SK-N-SH (cell line): ENCODE measurements at regions not wholly inside any gene's neighbourhood (a gene's known extent, or its start where the extent isn't known, plus 50 kb on each side); places are given as distances from the start of the nearest gene placed in this dataset.

Source experiments
- CTCF ChIA-PET: fragments of 300-600, 350-600 bp; formaldehyde crosslinking; extraction: SDS; loops from one replicate; lab custom pipeline; 2021; lab: Yijun Ruan, JAX
- POLR2A ChIA-PET: fragments of 350-600 bp; sonication (Branson Sonifier 250); formaldehyde crosslinking; extraction: SDS; loops from one replicate; lab custom pipeline; 2020; ENCODE audit warnings: antibody characterized with exemption, inconsistent platforms; lab: Yijun Ruan, JAX
- DNase-seq: peaks from one replicate; pipeline ENCODE4 v3.0.0; 2012
- H2AFZ ChIP-seq: fragments of 200-600 bp; sonication (generic); 2 replicates; pipeline ENCODE4 v1.8.1; 2016; ENCODE audit warnings: antibody characterized with exemption, mild to moderate bottlenecking, low read depth
- H3F3A ChIP-seq: fragments of 200-600 bp; sonication (generic); replicated peaks from 2 replicates; pipeline ENCODE3; 2016; ENCODE audit warnings: antibody characterized with exemption, mild to moderate bottlenecking; ENCODE audit not compliant: insufficient read depth
- H3K27ac ChIP-seq, 2 experiments: fragments of 200-500 bp in 1 of 2; fragments of 200-600 bp in 1 of 2; sonication (Bioruptor generic) in 1 of 2; sonication (generic), shearing (Covaris generic) in 1 of 2; 2 replicates each; pipeline versions ENCODE4 v1.5.1 to v1.6.1; 2014 to 2016; ENCODE audit warnings: low read depth in 2 of 2, inconsistent platforms in 1 of 2, low read length in 1 of 2, mild to moderate bottlenecking in 1 of 2, mixed read lengths in 1 of 2
- H3K27me3 ChIP-seq: fragments of 200-600 bp; sonication (generic), shearing (Covaris generic); 2 replicates; pipeline ENCODE4 v1.6.1; 2016; ENCODE audit warnings: mixed run types; ENCODE audit not compliant: insufficient read depth
- H3K36me3 ChIP-seq, 2 experiments: fragments of 200-500 bp in 1 of 2; fragments of 200-600 bp in 1 of 2; sonication (Bioruptor generic) in 1 of 2; sonication (generic) in 1 of 2; replicated peaks in 1 of 2; 2 replicates each; pipeline versions ENCODE3 to v1.5.1; 2014 to 2016; ENCODE audit warnings: low read length in 1 of 2, mild to moderate bottlenecking in 1 of 2; ENCODE audit not compliant: insufficient read depth in 2 of 2, control insufficient read depth in 1 of 2
- H3K4me1 ChIP-seq, 2 experiments: fragments of 200-500 bp in 1 of 2; fragments of 200-600 bp in 1 of 2; sonication (Bioruptor generic) in 1 of 2; sonication (generic), shearing (Covaris generic) in 1 of 2; 2 replicates each; pipeline versions ENCODE4 v1.5.1 to v1.6.1; 2014 to 2016; ENCODE audit warnings: low read depth in 1 of 2, low read length in 1 of 2, mixed run types in 1 of 2; ENCODE audit not compliant: insufficient read depth in 2 of 2, control insufficient read depth in 1 of 2
- H3K4me2 ChIP-seq: fragments of 200-600 bp; sonication (generic), shearing (Covaris generic); 2 replicates; pipeline ENCODE4 v1.6.1; 2017; ENCODE audit warnings: mixed run types
- H3K4me3 ChIP-seq, 2 experiments: fragments of 200-500 bp in 1 of 2; fragments of 200-600 bp in 1 of 2; sonication (Bioruptor generic) in 1 of 2; sonication (generic), shearing (Covaris generic) in 1 of 2; 2 replicates each; pipeline versions ENCODE4 v1.5.1 to v1.8.1; 2014 to 2016; ENCODE audit warnings: low read depth in 2 of 2, inconsistent platforms in 1 of 2, low read length in 1 of 2, mild to moderate bottlenecking in 1 of 2, mixed read lengths in 1 of 2, moderate library complexity in 1 of 2
- H3K79me2 ChIP-seq: fragments of 200-600 bp; sonication (generic); 2 replicates; pipeline ENCODE4 v1.8.1; 2017; ENCODE audit warnings: mild to moderate bottlenecking; ENCODE audit not compliant: insufficient read depth
- H3K9ac ChIP-seq: fragments of 200-600 bp; sonication (generic); 2 replicates; pipeline ENCODE4 v1.6.1; 2017; ENCODE audit warnings: mixed run types
- H3K9me2 ChIP-seq: fragments of 200-600 bp; sonication (generic); 2 replicates; pipeline ENCODE4 v1.6.1; 2017; ENCODE audit warnings: mixed run types
- H3K9me3 ChIP-seq: fragments of 200-600 bp; sonication (generic); 2 replicates; pipeline ENCODE4 v1.6.1; 2017; ENCODE audit warnings: mixed run types, mild to moderate bottlenecking, moderate library complexity
- H4K20me1 ChIP-seq: fragments of 200-600 bp; sonication (generic); 2 replicates; pipeline ENCODE4 v1.6.1; 2017; ENCODE audit warnings: mild to moderate bottlenecking, mixed run types; ENCODE audit not compliant: insufficient read depth
- ELF1 ChIP-seq: IDR thresholded peaks from 2 replicates; pipeline ENCODE4 v1.4.0; 2012
- EP300 ChIP-seq, 2 experiments: IDR thresholded peaks; 2 replicates each; pipeline versions ENCODE4 v1.4.0 to v1.6.1; 2012; ENCODE audit warnings: borderline replicate concordance in 1 of 2, low read depth in 1 of 2, low read length in 1 of 2
- FOXJ3 ChIP-seq: sonication (generic); formaldehyde crosslinking; IDR thresholded peaks from 2 replicates; pipeline ENCODE4 v1.5.1; 2020; ENCODE audit warnings: mild to moderate bottlenecking, missing genetic modification reagents
- FOXM1 ChIP-seq: IDR thresholded peaks from 2 replicates; pipeline ENCODE4 v1.4.0; 2012; ENCODE audit warnings: low read depth, mild to moderate bottlenecking
- GABPA ChIP-seq: IDR thresholded peaks from 2 replicates; pipeline ENCODE4 v1.4.0; 2012; ENCODE audit warnings: low read depth, mild to moderate bottlenecking
- GATA2 ChIP-seq: sonication (generic); formaldehyde crosslinking; IDR thresholded peaks from 2 replicates; pipeline ENCODE4 v1.5.0; 2020; ENCODE audit warnings: mild to moderate bottlenecking, missing genetic modification reagents
- MEF2A ChIP-seq: IDR thresholded peaks from 2 replicates; pipeline ENCODE4 v1.4.0; 2012; ENCODE audit warnings: low read depth, borderline replicate concordance
- MXI1 ChIP-seq: IDR thresholded peaks from 2 replicates; pipeline ENCODE4 v1.6.1; 2012; ENCODE audit warnings: mild to moderate bottlenecking, low read depth, low read length, improper control_type of control experiment
- NFIC ChIP-seq: IDR thresholded peaks from 2 replicates; pipeline ENCODE4 v1.4.0; 2012; ENCODE audit warnings: borderline replicate concordance
- NRF1 ChIP-seq: IDR thresholded peaks from 2 replicates; pipeline ENCODE4 v1.6.1; 2012; ENCODE audit warnings: low read depth, mild to moderate bottlenecking, low read length
- POLR2AphosphoS5 ChIP-seq: IDR thresholded peaks from 2 replicates; pipeline ENCODE4 v1.6.1; 2012; ENCODE audit warnings: low read depth, low read length
- RCOR1 ChIP-seq: fragments of 150-350 bp; IDR thresholded peaks from 2 replicates; pipeline ENCODE4 v1.6.1; 2017; ENCODE audit warnings: antibody characterized with exemption, low read length
- RFX5 ChIP-seq: IDR thresholded peaks from 2 replicates; pipeline ENCODE4 v1.6.1; 2012; ENCODE audit warnings: mild to moderate bottlenecking, improper control_type of control experiment, low read length
- RXRA ChIP-seq: IDR thresholded peaks from 2 replicates; pipeline ENCODE4 v1.4.0; 2012; ENCODE audit warnings: low read depth, mild to moderate bottlenecking, borderline replicate concordance
- SIN3A ChIP-seq: IDR thresholded peaks from 2 replicates; pipeline ENCODE4 v1.6.1; 2012; ENCODE audit warnings: low read depth, mild to moderate bottlenecking, low read length, moderate library complexity, borderline replicate concordance
- SMC3 ChIP-seq: IDR thresholded peaks from 2 replicates; pipeline ENCODE4 v1.6.1; 2012; ENCODE audit warnings: low read depth, low read length, improper control_type of control experiment
- TAF1 ChIP-seq: IDR thresholded peaks from 2 replicates; pipeline ENCODE4 v1.6.1; 2012; ENCODE audit warnings: low read depth, mild to moderate bottlenecking, low read length, moderate library complexity, borderline replicate concordance
- TCF12 ChIP-seq: IDR thresholded peaks from 2 replicates; pipeline ENCODE4 v1.4.0; 2012
- TEAD4 ChIP-seq: IDR thresholded peaks from 2 replicates; pipeline ENCODE4 v1.4.0; 2012; ENCODE audit warnings: mild to moderate bottlenecking, borderline replicate concordance; ENCODE audit not compliant: insufficient read depth
- YY1 ChIP-seq: IDR thresholded peaks from 2 replicates; pipeline ENCODE4 v1.4.0; 2012; ENCODE audit warnings: low read depth, mild to moderate bottlenecking
- WGBS: methylation state at CpG from one replicate; pipeline ENCODE4 v1.1.6; 2017; ENCODE audit warnings: low lambda C conversion rate; 5-methylcytosine and 5-hydroxymethylcytosine counted together
- TF ChIP-seq, protein P1 (sequence below): IDR thresholded peaks from 2 replicates; pipeline ENCODE4 v1.4.0; 2012; ENCODE audit warnings: low read depth
- TF ChIP-seq, protein P2 (sequence below): fragments of 150-350 bp; IDR thresholded peaks from 2 replicates; pipeline ENCODE4 v1.6.1; 2017; ENCODE audit warnings: antibody characterized with exemption, low read length, low read depth, borderline replicate concordance
- TF ChIP-seq, protein P3 (sequence below): IDR thresholded peaks from 2 replicates; pipeline ENCODE4 v1.4.0; 2012; ENCODE audit warnings: low read depth, borderline replicate concordance
- TF ChIP-seq, protein P4 (sequence below): IDR thresholded peaks from 2 replicates; pipeline ENCODE4; 2012
- TF ChIP-seq, protein P5 (sequence below): fragments of 200-600 bp; sonication (generic); IDR thresholded peaks from 2 replicates; pipeline ENCODE4 v1.6.1; 2017; ENCODE audit warnings: antibody characterized with exemption, mild to moderate bottlenecking, moderate library complexity

DNA sequence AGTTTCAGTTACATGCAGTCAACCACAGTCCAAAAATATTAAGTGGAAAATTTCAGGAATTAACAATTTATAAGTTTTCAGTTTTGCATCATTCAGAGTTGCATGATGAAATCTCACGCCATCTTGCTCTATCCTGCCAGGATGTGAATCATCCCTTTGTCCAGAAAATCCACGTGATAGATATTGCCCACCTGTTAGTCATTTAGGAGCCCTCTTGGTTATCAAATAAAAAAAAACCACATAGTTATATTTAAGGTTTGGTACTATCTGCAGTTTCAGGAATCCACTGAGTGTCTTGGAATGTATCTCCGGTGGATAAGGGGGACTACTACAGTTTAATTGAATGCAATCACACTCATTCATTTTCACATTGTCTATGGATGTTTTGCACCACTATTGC is 1249.0 kb upstream of the CITED2 start (continued):
- TF ChIP-seq RCOR1 = no peak
- no peak for TF ChIP-seq SMC3
- no peak for TF ChIP-seq SIN3A
- TF ChIP-seq, protein P1, sequence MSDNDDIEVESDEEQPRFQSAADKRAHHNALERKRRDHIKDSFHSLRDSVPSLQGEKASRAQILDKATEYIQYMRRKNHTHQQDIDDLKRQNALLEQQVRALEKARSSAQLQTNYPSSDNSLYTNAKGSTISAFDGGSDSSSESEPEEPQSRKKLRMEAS = peak; percentile 42; the same call in 1 of the 2 replicates
- TF ChIP-seq TCF12 = peak; percentile 72
- TF ChIP-seq, protein P2, sequence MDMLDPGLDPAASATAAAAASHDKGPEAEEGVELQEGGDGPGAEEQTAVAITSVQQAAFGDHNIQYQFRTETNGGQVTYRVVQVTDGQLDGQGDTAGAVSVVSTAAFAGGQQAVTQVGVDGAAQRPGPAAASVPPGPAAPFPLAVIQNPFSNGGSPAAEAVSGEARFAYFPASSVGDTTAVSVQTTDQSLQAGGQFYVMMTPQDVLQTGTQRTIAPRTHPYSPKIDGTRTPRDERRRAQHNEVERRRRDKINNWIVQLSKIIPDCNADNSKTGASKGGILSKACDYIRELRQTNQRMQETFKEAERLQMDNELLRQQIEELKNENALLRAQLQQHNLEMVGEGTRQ = no peak
- TF ChIP-seq POLR2AphosphoS5 = no peak
- no peak for TF ChIP-seq FOXM1
- TF ChIP-seq GABPA = no peak
- TF ChIP-seq NRF1 = no peak
- TF ChIP-seq TAF1 = no peak
- TF ChIP-seq, protein P3, sequence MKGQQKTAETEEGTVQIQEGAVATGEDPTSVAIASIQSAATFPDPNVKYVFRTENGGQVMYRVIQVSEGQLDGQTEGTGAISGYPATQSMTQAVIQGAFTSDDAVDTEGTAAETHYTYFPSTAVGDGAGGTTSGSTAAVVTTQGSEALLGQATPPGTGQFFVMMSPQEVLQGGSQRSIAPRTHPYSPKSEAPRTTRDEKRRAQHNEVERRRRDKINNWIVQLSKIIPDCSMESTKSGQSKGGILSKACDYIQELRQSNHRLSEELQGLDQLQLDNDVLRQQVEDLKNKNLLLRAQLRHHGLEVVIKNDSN = peak; percentile 52; the same call in 1 of the 2 replicates
- TF ChIP-seq, protein P4, sequence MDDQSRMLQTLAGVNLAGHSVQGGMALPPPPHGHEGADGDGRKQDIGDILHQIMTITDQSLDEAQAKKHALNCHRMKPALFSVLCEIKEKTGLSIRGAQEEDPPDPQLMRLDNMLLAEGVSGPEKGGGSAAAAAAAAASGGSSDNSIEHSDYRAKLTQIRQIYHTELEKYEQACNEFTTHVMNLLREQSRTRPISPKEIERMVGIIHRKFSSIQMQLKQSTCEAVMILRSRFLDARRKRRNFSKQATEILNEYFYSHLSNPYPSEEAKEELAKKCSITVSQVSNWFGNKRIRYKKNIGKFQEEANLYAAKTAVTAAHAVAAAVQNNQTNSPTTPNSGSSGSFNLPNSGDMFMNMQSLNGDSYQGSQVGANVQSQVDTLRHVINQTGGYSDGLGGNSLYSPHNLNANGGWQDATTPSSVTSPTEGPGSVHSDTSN = no peak
- TF ChIP-seq FOXJ3 (CRISPR knock-in tag) = no peak
- TF ChIP-seq RFX5 = no peak
- TF ChIP-seq, protein P5, sequence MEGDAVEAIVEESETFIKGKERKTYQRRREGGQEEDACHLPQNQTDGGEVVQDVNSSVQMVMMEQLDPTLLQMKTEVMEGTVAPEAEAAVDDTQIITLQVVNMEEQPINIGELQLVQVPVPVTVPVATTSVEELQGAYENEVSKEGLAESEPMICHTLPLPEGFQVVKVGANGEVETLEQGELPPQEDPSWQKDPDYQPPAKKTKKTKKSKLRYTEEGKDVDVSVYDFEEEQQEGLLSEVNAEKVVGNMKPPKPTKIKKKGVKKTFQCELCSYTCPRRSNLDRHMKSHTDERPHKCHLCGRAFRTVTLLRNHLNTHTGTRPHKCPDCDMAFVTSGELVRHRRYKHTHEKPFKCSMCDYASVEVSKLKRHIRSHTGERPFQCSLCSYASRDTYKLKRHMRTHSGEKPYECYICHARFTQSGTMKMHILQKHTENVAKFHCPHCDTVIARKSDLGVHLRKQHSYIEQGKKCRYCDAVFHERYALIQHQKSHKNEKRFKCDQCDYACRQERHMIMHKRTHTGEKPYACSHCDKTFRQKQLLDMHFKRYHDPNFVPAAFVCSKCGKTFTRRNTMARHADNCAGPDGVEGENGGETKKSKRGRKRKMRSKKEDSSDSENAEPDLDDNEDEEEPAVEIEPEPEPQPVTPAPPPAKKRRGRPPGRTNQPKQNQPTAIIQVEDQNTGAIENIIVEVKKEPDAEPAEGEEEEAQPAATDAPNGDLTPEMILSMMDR = no peak
- no peak for TF ChIP-seq NFIC
- peak; percentile 45; the same call in 1 of the 2 replicates for TF ChIP-seq YY1
- no peak for TF ChIP-seq TEAD4
- TF ChIP-seq RXRA = no peak
- TF ChIP-seq, all 33 proteins: peak for 8

DNA sequence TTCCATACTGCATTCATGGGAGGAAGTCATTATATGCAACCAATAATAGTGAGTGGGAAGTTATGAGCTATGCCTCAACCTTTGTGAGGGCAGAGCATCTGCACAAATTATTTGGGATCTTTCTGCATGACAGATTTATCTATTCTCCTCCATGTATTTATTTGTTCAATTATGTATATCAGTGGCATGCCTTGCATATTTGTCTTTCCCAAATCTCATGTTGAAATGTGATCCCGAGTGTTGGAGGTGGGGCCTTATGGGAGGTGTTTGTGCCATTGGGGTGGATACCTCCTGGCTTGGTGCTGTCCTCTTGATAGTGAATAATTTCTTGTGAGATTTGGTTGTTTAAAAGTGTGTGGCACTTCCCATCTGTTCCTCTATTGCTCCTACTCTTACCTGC is 1246.0 kb upstream of the CITED2 start:
- no peaks in the 10 kb centered on the region for H3K27me3 ChIP-seq
- peaks cover 0 to 15% of the 10 kb centered on the region in 2 experiments; a peak in 2 of 4 replicates for H3K4me1 ChIP-seq
- H3K4me3 ChIP-seq = no peak overlapping the region
- POLR2A ChIA-PET = no interaction called here
- no peak overlapping the region for H3K27ac ChIP-seq
- 14% methylated on average over 1 of the region's 1 CpG for WGBS
- no peak overlapping the region for H3K9ac ChIP-seq
- H3K79me2 ChIP-seq = peaks cover 59% of the 10 kb centered on the region
- H2AFZ ChIP-seq = no peak overlapping the region
- CTCF ChIA-PET = no interaction called here
- no peak for TF ChIP-seq MEF2A
- no peak for TF ChIP-seq POLR2AphosphoS5
- no peak for TF ChIP-seq YY1
- TF ChIP-seq, protein P1 = no peak
- no peak for TF ChIP-seq TAF1
- no peak for TF ChIP-seq FOXM1
- no peak for TF ChIP-seq RXRA
- TF ChIP-seq SIN3A = no peak
- TF ChIP-seq ELF1 = no peak
- TF ChIP-seq SMC3 = no peak
- no peak for TF ChIP-seq TEAD4
- TF ChIP-seq EP300 (IDR thresholded peaks at IDR 0.05; ENCODE audit: borderline replicate concordance in 1 of 2, low read depth in 1 of 2, low read length in 1 of 2) = no peak
- TF ChIP-seq RFX5 = no peak
- no peak for TF ChIP-seq GATA2
- no peak for TF ChIP-seq MXI1
- TF ChIP-seq, protein P5 = no peak
- H3F3A ChIP-seq = peaks cover 23% of the 10 kb centered on the region
- H3K36me3 ChIP-seq = peaks cover 0 to 54% of the 10 kb centered on the region in 2 experiments
- H3K9me2 ChIP-seq = no peaks in the 10 kb centered on the region
- H4K20me1 ChIP-seq = no peaks in the 10 kb centered on the region
- H3K9me3 ChIP-seq = 0 out of 2 replicates have a peak, but pooled peaks cover 5% of the 10 kb centered on the region
- DNase-seq = no peak
- no peak overlapping the region for H3K4me2 ChIP-seq
